K562 (cell line): ENCODE measurements at regions not wholly inside any gene's neighbourhood (a gene's known extent, or its start where the extent isn't known, plus 50 kb on each side); places are given as distances from the start of the nearest gene placed in this dataset.

Experiments used
- ATAC-seq: fragments of 200-7000 bp; cut with Tn5 transposase; 3 replicates; pipeline ENCODE4 v1.9.1; 2020; ENCODE audit warnings: moderate library complexity
- BruUV-seq: library from RNA; stranded (reverse); fragments of 400-500 nt; replicated peaks from 2 replicates; lab custom pipeline; 2021; lab: Mats Ljungman, UMichigan
- CTCF ChIA-PET: fragments of 300-600 bp; formaldehyde crosslinking; extraction: SDS; loops from one replicate; lab custom pipeline; 2021; ENCODE audit warnings: low intra/inter-chr PET ratio; lab: Yijun Ruan, JAX
- POLR2A ChIA-PET: fragments of 300-600, 350-650 bp; sonication (Branson Sonifier 250); formaldehyde crosslinking; extraction: SDS; loops from one replicate; lab custom pipeline; 2021; ENCODE audit warnings: antibody characterized with exemption, inconsistent platforms; lab: Yijun Ruan, JAX
- DNase-seq, 4 experiments: peaks; one replicate each; pipeline versions ENCODE4 v3.0.0 to v3.0.0-alpha.2; 2011 to 2018; ENCODE audit warnings: low spot score in 3 of 4, mixed read lengths in 3 of 4; ENCODE audit errors: extremely low read depth in 1 of 4
- FAIRE-seq: peaks from 2 replicates; lab custom pipeline; 2011; peaks lifted over from hg19 to GRCh38; lab: Jason Lieb, UNC
- H2AFZ ChIP-seq: 2 replicates; pipeline ENCODE4 v1.6.0; 2011; ENCODE audit warnings: low read depth, low read length, control low read depth, inconsistent platforms
- H3K27ac ChIP-seq: fragments of 200-600 bp; 3 replicates; pipeline ENCODE4 v1.8.0; 2011; ENCODE audit warnings: low read depth, mild to moderate bottlenecking, control low read depth, inconsistent platforms, low read length, moderate library complexity, mixed read lengths; ENCODE audit errors: extremely low read depth
- H3K27me3 ChIP-seq, 2 experiments: fragments of 300-600 bp in 1 of 2; 2 replicates in 1 of 2; 3 replicates in 1 of 2; pipeline versions ENCODE4 v1.6.0 to v1.8.0; 2011; ENCODE audit warnings: inconsistent platforms in 2 of 2, low read length in 2 of 2, mild to moderate bottlenecking in 1 of 2, mixed read lengths in 1 of 2, moderate library complexity in 1 of 2; ENCODE audit not compliant: control insufficient read depth in 2 of 2, insufficient read depth in 2 of 2
- H3K36me3 ChIP-seq: fragments of 300-600 bp; 3 replicates; pipeline ENCODE4 v1.8.0; 2011; ENCODE audit warnings: mild to moderate bottlenecking, low read length, inconsistent platforms; ENCODE audit not compliant: control insufficient read depth, insufficient read depth
- H3K4me1 ChIP-seq, 2 experiments: fragments of 200-600 bp in 1 of 2; replicated peaks in 1 of 2; 2 replicates in 1 of 2; 3 replicates in 1 of 2; pipeline versions ENCODE4 v1.5.1 to v1.8.0; 2011; ENCODE audit warnings: inconsistent platforms in 2 of 2, low read length in 2 of 2, mild to moderate bottlenecking in 1 of 2, mixed read lengths in 1 of 2, moderate library complexity in 1 of 2; ENCODE audit not compliant: control insufficient read depth in 2 of 2, insufficient read depth in 2 of 2
- H3K4me2 ChIP-seq: 2 replicates; pipeline ENCODE4 v1.6.1; 2011; ENCODE audit warnings: low read length, control low read depth, inconsistent platforms, mixed read lengths; ENCODE audit not compliant: insufficient read depth
- H3K4me3 ChIP-seq: fragments of 200-600 bp; sonication (generic), shearing (Covaris generic); 2 replicates; pipeline ENCODE4 v1.5.1; 2016; ENCODE audit warnings: control low read depth, inconsistent platforms
- H3K79me2 ChIP-seq: fragments of 200-600 bp; 3 replicates; pipeline ENCODE4 v1.8.0; 2011; ENCODE audit warnings: low read length, inconsistent platforms; ENCODE audit not compliant: control insufficient read depth, insufficient read depth
- H3K9ac ChIP-seq, 2 experiments: 2 replicates each; pipeline versions ENCODE4 v1.6.0 to v1.6.1; 2011; ENCODE audit warnings: low read depth in 2 of 2, low read length in 2 of 2, control low read depth in 1 of 2, inconsistent platforms in 1 of 2, mild to moderate bottlenecking in 1 of 2, mixed read lengths in 1 of 2; ENCODE audit not compliant: insufficient read depth in 1 of 2
- H3K9me1 ChIP-seq: one replicate; pipeline ENCODE4 v1.6.0; 2011; ENCODE audit warnings: inconsistent platforms, mild to moderate bottlenecking, low read length, moderate library complexity; ENCODE audit not compliant: control insufficient read depth, insufficient read depth
- H3K9me3 ChIP-seq: replicated peaks from 2 replicates; pipeline ENCODE4 v1.5.1; 2011; ENCODE audit warnings: low read depth, low read length, inconsistent platforms; ENCODE audit not compliant: control insufficient read depth, insufficient read depth
- H4K20me1 ChIP-seq: replicated peaks from 2 replicates; pipeline ENCODE4 v1.6.1; 2011; ENCODE audit warnings: low read length, inconsistent platforms, mixed read lengths; ENCODE audit not compliant: control insufficient read depth, insufficient read depth
- BHLHE40 ChIP-seq: IDR thresholded peaks from 2 replicates; pipeline ENCODE4 v1.6.1; 2011; ENCODE audit warnings: low read length, improper control_type of control experiment
- DACH1 ChIP-seq: fragments of 450-650 bp; IDR thresholded peaks from 2 replicates; pipeline ENCODE4 v1.6.1; 2018; ENCODE audit not compliant: partially characterized antibody
- ESRRA ChIP-seq: fragments of 450-650 bp; IDR thresholded peaks from 2 replicates; pipeline ENCODE4 v1.6.1; 2014; ENCODE audit warnings: low read depth, mild to moderate bottlenecking, moderate library complexity, borderline replicate concordance
- FOXJ2 ChIP-seq: fragments of 200-800 bp; sonication (Bioruptor generic); IDR thresholded peaks from 2 replicates; pipeline ENCODE4 v1.6.1; 2016; ENCODE audit warnings: missing genetic modification characterization, missing compliant biosample characterization
- KLF13 ChIP-seq: fragments of 450-650 bp; IDR thresholded peaks from 2 replicates; pipeline ENCODE4 v1.6.1; 2016; ENCODE audit warnings: missing genetic modification characterization, low read depth, mild to moderate bottlenecking, missing compliant biosample characterization, moderate library complexity, borderline replicate concordance
- NR4A1 ChIP-seq, 2 experiments: fragments of 250-450 bp in 1 of 2; fragments of 450-650 bp in 1 of 2; sonication (Bioruptor Pico) in 1 of 2; IDR thresholded peaks; 2 replicates each; pipeline versions ENCODE4 v1.4.0 to v1.6.1; 2016 to 2020; ENCODE audit warnings: mild to moderate bottlenecking in 2 of 2, missing compliant biosample characterization in 1 of 2, missing genetic modification characterization in 1 of 2, moderate library complexity in 1 of 2
- SMARCA5 ChIP-seq: fragments of 450-650 bp; IDR thresholded peaks from 2 replicates; pipeline ENCODE4 v1.6.1; 2016
- ZNF224 ChIP-seq: sonication (generic); formaldehyde crosslinking; IDR thresholded peaks from 2 replicates; pipeline ENCODE4 v1.8.0; 2022; ENCODE audit warnings: mild to moderate bottlenecking, missing genetic modification reagents
- WGBS: fragments of 100-300 bp; shearing (Covaris generic); methylation state at CpG from one replicate; pipeline ENCODE4 v1.1.6; 2016; ENCODE audit warnings: low coverage, mixed read lengths; ENCODE audit not compliant: insufficient coverage; ENCODE audit errors: missing lambda C conversion rate; 5-methylcytosine and 5-hydroxymethylcytosine counted together
- in situ Hi-C: fragments of 300-500 bp; cut with MboI; formaldehyde crosslinking; loops from 4 replicates; pipeline ENCODE4 v1.15.0; 2018; ENCODE audit warnings: inconsistent platforms, mixed read lengths
- intact Hi-C: fragments of 100-400 bp; cut with micrococcal nuclease; formaldehyde crosslinking; loops from 2 replicates; pipeline ENCODE4 v1.14.2; 2022

DNA sequence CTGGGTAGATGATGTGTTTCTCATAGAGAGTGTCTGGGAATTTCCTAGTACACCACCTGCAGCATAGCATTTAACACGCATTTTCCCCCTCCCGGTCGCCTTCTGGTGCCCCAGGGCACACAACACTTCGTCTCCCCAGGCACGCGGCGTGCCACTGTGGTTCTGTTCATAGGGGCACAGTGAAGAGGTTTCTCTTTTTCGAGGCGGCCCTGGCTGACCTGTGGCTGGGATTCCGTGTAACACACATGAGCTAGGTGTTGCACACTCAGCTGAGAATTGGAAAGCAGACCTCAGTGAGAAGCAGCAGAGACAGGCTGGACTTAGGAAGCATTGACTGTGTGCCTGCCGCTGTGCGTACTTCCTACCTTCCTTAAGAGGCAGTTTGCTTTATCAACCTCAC lies 214.3 kb upstream of the SHH start:
- FAIRE-seq (no peak), DNase-seq (no peak), ATAC-seq (no peak)
- TF ChIP-seq NR4A1 (CRISPR knock-in tag; IDR thresholded peaks at IDR 0.05) (no peak), NR4A1 (tag; IDR thresholded peaks at IDR 0.05) (no peak), ESRRA (no peak), KLF13 (tag) (no peak), SMARCA5 (no peak), ZNF224 (CRISPR knock-in tag) (no peak), FOXJ2 (tag) (no peak)
- intact Hi-C loops, result no loop called here
- no peaks in the 10 kb centered on the region for H3K9me3 ChIP-seq
- H2AFZ ChIP-seq, result no peak overlapping the region
- no peaks in the 10 kb centered on the region for H3K4me1 ChIP-seq
- no peak overlapping the region for H3K27ac ChIP-seq
- CTCF ChIA-PET, result interaction anchor here (0.5 kb wide), 1 partner anchor 25 kb away, joined by 3 read pairs; no protein-coding TSS in a partner anchor
- no peak overlapping the region for H3K4me3 ChIP-seq
- no peak overlapping the region for H3K9ac ChIP-seq
- WGBS, result 0% methylated on average over 12 of the region's 12 CpGs
- peaks cover 3% of the 10 kb centered on the region for H3K9me1 ChIP-seq
- POLR2A ChIA-PET, result no interaction called here
- in situ Hi-C loops, result no loop called here
- no peaks in the 10 kb centered on the region for H4K20me1 ChIP-seq
- BruUV-seq, result no TSS peak
- H3K27me3 ChIP-seq, result peaks cover 50 to 73% of the 10 kb centered on the region in 2 experiments
- H3K36me3 ChIP-seq, result no peaks in the 10 kb centered on the region
- no peaks in the 10 kb centered on the region for H3K79me2 ChIP-seq
- no peak overlapping the region for H3K4me2 ChIP-seq

DNA sequence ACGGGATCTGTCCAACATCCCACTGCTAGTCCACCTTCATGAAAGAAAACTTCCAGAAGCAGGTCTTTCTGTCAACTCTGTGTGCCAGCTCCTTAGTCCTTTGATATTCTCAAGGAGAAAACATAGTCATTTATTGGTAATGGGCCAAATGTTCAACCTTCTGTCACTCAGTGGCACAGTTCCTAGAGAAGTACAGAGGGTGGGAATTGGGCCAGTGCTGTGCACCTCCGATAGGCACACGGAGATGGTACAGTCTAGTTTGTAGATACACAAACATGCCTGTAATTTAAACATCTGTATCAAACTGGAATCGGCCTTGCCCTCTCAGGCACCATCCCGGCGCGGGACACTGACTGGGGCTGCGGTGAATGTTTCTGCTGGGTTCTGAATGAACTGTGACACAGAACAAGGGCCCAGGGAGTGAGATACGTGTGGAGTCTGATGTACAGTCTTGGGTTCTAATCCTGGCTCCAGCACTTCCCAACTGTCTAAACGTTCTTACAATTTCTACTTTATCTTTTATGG lies 213.9 kb upstream of the SHH start:
- ChIA-PET POLR2A (no interaction called here), CTCF (no interaction called here)
- no peak overlapping the region for H3K4me2 ChIP-seq
- H4K20me1 ChIP-seq, result no peaks in the 10 kb centered on the region
- DNase-seq, result no peak
- WGBS, result under 1% methylated on average over 10 of the region's 10 CpGs
- H2AFZ ChIP-seq, result no peak overlapping the region
- no peaks in the 10 kb centered on the region for H3K79me2 ChIP-seq
- in situ Hi-C loops, result no loop called here
- H3K9me3 ChIP-seq, result no peaks in the 10 kb centered on the region
- no peak overlapping the region for H3K4me3 ChIP-seq
- H3K27ac ChIP-seq, result no peak overlapping the region
- no peak for ATAC-seq
- H3K9ac ChIP-seq, result no peak overlapping the region
- FAIRE-seq, result no peak
- no peak for TF ChIP-seq BHLHE40
- no peak for TF ChIP-seq DACH1
- no peaks in the 10 kb centered on the region for H3K36me3 ChIP-seq
- intact Hi-C loops, result no loop called here
- H3K9me1 ChIP-seq, result peaks cover 3% of the 10 kb centered on the region
- BruUV-seq, result no TSS peak
- H3K27me3 ChIP-seq, result peaks cover 50 to 68% of the 10 kb centered on the region in 2 experiments
- H3K4me1 ChIP-seq, result no peaks in the 10 kb centered on the region
